ENCODE measurements at regions not wholly inside any gene's neighbourhood (a gene's known extent, or its start where the extent isn't known, plus 50 kb on each side); places are given as distances from the start of the nearest gene placed in this dataset.
"Not testable (repeated sequence)": the region's sequence is repeated elsewhere in the genome, so short reads cannot be mapped to it uniquely, and the experiment has no call there.

DNA sequence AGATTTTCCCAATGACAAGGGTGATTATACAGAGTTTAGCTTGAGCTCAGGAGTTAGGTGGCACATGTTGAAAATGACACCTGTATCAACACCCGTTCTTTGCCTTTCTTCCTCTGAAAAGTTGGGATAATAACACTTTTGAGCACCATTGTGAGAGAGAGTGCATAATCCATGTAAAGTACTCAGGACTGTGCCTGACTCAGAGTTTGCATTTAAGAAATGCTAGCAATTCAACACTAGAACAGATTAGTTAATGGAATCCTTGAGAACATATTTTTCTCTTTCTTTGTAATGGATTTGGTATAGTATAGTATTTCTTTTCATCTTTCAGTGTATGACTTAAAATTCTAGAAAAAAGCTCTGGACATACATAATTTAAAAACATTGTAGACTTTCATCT, 449.2 kb downstream of the GJA1 start:
- no peak for DNase-seq (ENCODE audit: low spot score)
- no peak for TF ChIP-seq CTCF (IDR thresholded peaks at IDR 0.05)
- Histone ChIP-seq H3K4me3 (no peak overlapping the region), H3K27ac (no peak overlapping the region)

DNA sequence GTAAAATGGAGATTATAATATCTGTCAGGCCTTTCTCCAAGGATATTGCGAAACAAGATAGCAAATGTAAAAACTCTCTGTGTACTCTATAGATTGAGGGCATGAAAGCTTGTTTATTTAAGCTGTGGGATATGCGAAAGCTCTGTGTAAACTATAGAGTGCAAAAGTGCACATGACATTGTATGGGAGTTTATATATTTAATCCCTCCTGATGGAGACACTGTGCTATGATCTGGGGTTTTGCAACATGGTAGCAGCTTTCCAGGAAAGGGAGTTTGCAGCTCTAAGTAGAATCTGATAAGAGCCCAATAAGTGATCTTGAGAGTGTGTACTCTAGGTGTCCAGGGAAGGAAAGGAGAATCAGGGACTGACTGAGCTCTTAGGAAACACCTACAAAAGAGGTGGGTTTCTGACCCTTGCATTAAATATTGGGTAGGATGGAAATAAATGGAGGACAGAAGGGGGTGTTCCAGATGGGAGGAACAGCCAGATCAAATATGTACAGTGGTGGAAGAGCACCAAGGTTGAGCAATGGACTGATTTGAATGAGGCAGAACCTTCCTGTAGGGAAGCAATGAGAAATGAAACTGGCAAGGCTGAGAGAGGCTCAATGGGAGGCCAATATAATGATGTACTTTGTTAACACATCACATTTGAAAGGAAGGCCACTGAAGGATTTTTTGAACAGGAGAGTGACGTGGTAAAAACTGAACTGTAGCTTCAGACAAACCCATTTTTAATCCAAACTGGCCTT, 450.1 kb downstream of the GJA1 start:
- H3K27ac ChIP-seq = peak overlapping the region in 1 of 2 donors; percentile 16
- DNase-seq (ENCODE audit: low spot score) = no peak
- H3K4me3 ChIP-seq = no peak overlapping the region
- TF ChIP-seq CTCF (IDR thresholded peaks at IDR 0.05) = no peak

DNA sequence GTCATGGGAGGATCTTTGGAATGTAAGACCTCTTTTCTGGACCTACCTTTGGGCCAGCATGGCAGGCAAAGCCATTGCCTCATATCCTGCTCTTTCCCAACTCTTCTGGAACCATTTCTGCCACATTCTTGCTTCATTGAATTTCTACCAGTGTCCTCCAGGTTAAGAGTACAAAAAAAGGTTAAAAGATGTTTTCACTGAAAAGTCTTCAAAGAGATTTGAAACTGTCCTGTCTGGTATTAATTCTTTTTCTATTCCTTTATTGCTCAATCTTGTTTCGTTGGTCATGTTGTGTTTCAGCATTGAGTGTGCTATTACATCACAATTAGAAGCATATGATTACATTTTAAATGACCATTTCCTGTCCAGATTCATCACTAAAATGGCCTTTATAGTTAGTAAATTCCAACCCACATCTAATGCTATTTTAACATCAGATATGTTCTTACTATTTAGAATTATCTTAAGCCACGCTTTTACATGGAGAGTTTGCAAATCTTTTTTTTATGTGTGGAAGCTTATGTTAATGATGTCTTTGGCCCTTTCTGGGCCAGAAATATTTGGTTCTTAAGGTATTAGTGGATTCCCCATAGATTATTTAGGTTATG, 450.9 kb downstream of the GJA1 start:
- TF ChIP-seq CTCF (IDR thresholded peaks at IDR 0.05) = no peak
- no peak for DNase-seq (ENCODE audit: low spot score)
- Histone ChIP-seq H3K27ac (peak overlapping the region in 1 of 2 donors; percentile 16), H3K4me3 (no peak overlapping the region)

- Histone ChIP-seq H3K4me3 (no peak overlapping the region), H3K27ac (no peak overlapping the region)
- DNase-seq (ENCODE audit: low spot score) = no peak
- TF ChIP-seq CTCF (IDR thresholded peaks at IDR 0.05) = no peak
Measured at GRCh38 chr6:121887724-121888123, 452.3 kb downstream of the GJA1 start.

DNA sequence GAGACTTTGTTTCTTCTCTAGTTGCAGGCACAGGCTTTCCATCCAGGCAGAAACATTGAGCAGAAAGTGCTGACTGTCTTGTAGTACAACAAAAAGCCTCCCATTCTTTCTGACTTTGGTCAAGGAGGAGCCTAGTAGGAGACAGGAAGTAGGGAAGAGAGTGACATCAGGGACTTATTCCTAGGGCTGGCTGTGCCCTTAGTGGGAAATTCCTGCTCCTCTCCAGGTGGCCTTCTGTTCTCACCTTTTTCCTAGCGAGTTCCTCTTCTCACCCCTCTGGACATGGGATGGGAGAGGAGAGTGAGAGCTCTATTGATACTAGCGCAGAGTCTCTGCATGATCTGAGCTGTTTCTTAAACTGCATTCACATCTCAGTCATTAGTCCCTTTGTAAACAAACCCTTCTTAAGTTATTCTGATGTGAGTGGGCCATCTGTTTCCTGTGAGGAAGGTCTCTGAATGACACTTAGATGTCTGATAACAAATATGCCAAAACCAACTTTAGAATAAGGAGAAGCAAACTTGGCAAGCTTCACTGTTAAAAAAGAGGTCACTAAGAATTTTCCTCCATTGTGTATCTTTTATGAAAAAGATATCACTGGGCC, 455.0 kb downstream of the GJA1 start:
- Histone ChIP-seq H3K4me3 (no peak overlapping the region), H3K27ac (no peak overlapping the region)
- no peak for DNase-seq (ENCODE audit: low spot score)
- no peak for TF ChIP-seq CTCF (IDR thresholded peaks at IDR 0.05)

GRCh38 chr6:121895731-121896130, 460.3 kb downstream of the GJA1 start:
- DNase-seq (ENCODE audit: low spot score); H3K4me3 ChIP-seq; H3K27ac ChIP-seq: not testable (repeated sequence)

- no peak overlapping the region for H3K27ac ChIP-seq
- no peak for DNase-seq (ENCODE audit: low spot score)
- no peak for TF ChIP-seq CTCF (IDR thresholded peaks at IDR 0.05)
- no peak overlapping the region for H3K4me3 ChIP-seq
Measured at GRCh38 chr6:121896363-121896762, 460.9 kb downstream of the GJA1 start.
